HCT116 (cell line): ENCODE measurements at regions not wholly inside any gene's neighbourhood (a gene's known extent, or its start where the extent isn't known, plus 50 kb on each side); places are given as distances from the start of the nearest gene placed in this dataset.

ENCODE experiments used
- ATAC-seq: fragments of 200-7000 bp; cut with Tn5 transposase; 2 replicates; pipeline ENCODE4 v1.9.1; 2020; ENCODE audit warnings: mild to moderate bottlenecking, moderate library complexity
- BruUV-seq: library from RNA; stranded (reverse); fragments of 400-500 nt; replicated peaks from 2 replicates; lab custom pipeline; 2021; lab: Mats Ljungman, UMichigan
- CTCF ChIA-PET: fragments of 300-600 bp; sonication (Branson Sonifier 250); formaldehyde crosslinking; loops from one replicate; lab custom pipeline; 2021; ENCODE audit warnings: antibody characterized with exemption; lab: Charles Lee
- POLR2A ChIA-PET: fragments of 300-600, 350-600 bp; sonication (Branson Sonifier 250); formaldehyde crosslinking; loops from one replicate; lab custom pipeline; 2021; ENCODE audit warnings: antibody characterized with exemption; lab: Charles Lee
- RAD21 ChIA-PET, 2 experiments: fragments of 300-600 bp; sonication (Branson Sonifier 250); formaldehyde crosslinking; loops; one replicate each; lab custom pipeline; 2023; ENCODE audit warnings: low total read pairs in 2 of 2; ENCODE audit not compliant: uncharacterized antibody in 2 of 2, unreplicated experiment in 2 of 2, low non-redundant PET in 1 of 2; lab: Charles Lee
- DNase-seq: peaks from one replicate; pipeline ENCODE4 v3.0.0-alpha.2; 2010; ENCODE audit warnings: low read depth, low spot score
- H2AFZ ChIP-seq: fragments of 200-600 bp; shearing (Covaris generic), sonication (generic); 2 replicates; pipeline ENCODE4 v1.6.1; 2017; ENCODE audit warnings: low read depth, mixed run types, mixed read lengths, antibody characterized with exemption, low read length; ENCODE audit not compliant: poor library complexity, severe bottlenecking
- H3K27ac ChIP-seq: 2 replicates; pipeline ENCODE4 v1.5.1; 2012; ENCODE audit warnings: low read depth, low read length
- H3K27me3 ChIP-seq: fragments of 200-600 bp; sonication (generic); 2 replicates; pipeline ENCODE4 v1.6.1; 2016; ENCODE audit warnings: mixed run types, low read length, mixed read lengths; ENCODE audit not compliant: insufficient read depth
- H3K36me3 ChIP-seq, 2 experiments: fragments of 200-500 bp in 1 of 2; fragments of 200-600 bp in 1 of 2; sonication (Bioruptor generic) in 1 of 2; sonication (generic) in 1 of 2; 2 replicates each; pipeline versions ENCODE4 v1.5.1 to v1.6.1; 2014 to 2016; ENCODE audit warnings: low read length in 2 of 2, inconsistent platforms in 1 of 2, mixed read lengths in 1 of 2, mixed run types in 1 of 2; ENCODE audit not compliant: insufficient read depth in 2 of 2, control insufficient read depth in 1 of 2
- H3K4me1 ChIP-seq, 2 experiments: fragments of 200-600 bp in 1 of 2; sonication (generic) in 1 of 2; 2 replicates each; pipeline versions ENCODE4 v1.5.1 to v1.6.1; 2012 to 2017; ENCODE audit warnings: low read length in 2 of 2, inconsistent platforms in 1 of 2, mild to moderate bottlenecking in 1 of 2, mixed read lengths in 1 of 2, mixed run types in 1 of 2, moderate library complexity in 1 of 2; ENCODE audit not compliant: insufficient read depth in 2 of 2, control insufficient read depth in 1 of 2
- H3K4me2 ChIP-seq: fragments of 200-600 bp; sonication (generic); 2 replicates; pipeline ENCODE4 v1.6.1; 2017; ENCODE audit warnings: mixed run types, low read length, mixed read lengths
- H3K4me3 ChIP-seq, 2 experiments: fragments of 200-600 bp in 1 of 2; sonication (generic) in 1 of 2; replicated peaks in 1 of 2; 2 replicates each; pipeline ENCODE4 v1.5.1; 2011 to 2016; ENCODE audit warnings: low read length in 2 of 2, control low read depth in 1 of 2, low read depth in 1 of 2, mild to moderate bottlenecking in 1 of 2, mixed read lengths in 1 of 2, mixed run types in 1 of 2
- H3K79me2 ChIP-seq: fragments of 200-600 bp; sonication (generic); 2 replicates; pipeline ENCODE4 v1.6.1; 2017; ENCODE audit warnings: mild to moderate bottlenecking, mixed run types, low read length, moderate library complexity, mixed read lengths; ENCODE audit not compliant: insufficient read depth
- H3K9ac ChIP-seq: fragments of 200-600 bp; sonication (generic); 2 replicates; pipeline ENCODE4 v1.6.1; 2016; ENCODE audit warnings: low read length, mixed read lengths
- H3K9me2 ChIP-seq: fragments of 200-600 bp; sonication (generic), shearing (Covaris generic); 2 replicates; pipeline ENCODE4 v1.6.1; 2017; ENCODE audit warnings: mixed run types, mild to moderate bottlenecking, moderate library complexity; ENCODE audit not compliant: insufficient read depth
- H3K9me3 ChIP-seq, 2 experiments: fragments of 200-500 bp in 1 of 2; fragments of 200-600 bp in 1 of 2; sonication (Bioruptor generic) in 1 of 2; sonication (generic) in 1 of 2; 2 replicates each; pipeline ENCODE4 v1.6.1; 2014 to 2017; ENCODE audit warnings: low read length in 2 of 2, mixed read lengths in 2 of 2, inconsistent platforms in 1 of 2, low read depth in 1 of 2, mild to moderate bottlenecking in 1 of 2, mixed run types in 1 of 2, moderate library complexity in 1 of 2; ENCODE audit not compliant: control insufficient read depth in 1 of 2, insufficient read depth in 1 of 2
- H4K20me1 ChIP-seq: fragments of 200-600 bp; sonication (generic), shearing (Covaris generic); 2 replicates; pipeline ENCODE4 v1.6.1; 2017; ENCODE audit warnings: mixed run types, mild to moderate bottlenecking, moderate library complexity; ENCODE audit not compliant: insufficient read depth
- CBX3 ChIP-seq: IDR thresholded peaks from 2 replicates; pipeline ENCODE4 v1.6.1; 2012; ENCODE audit warnings: low read depth
- CTCF ChIP-seq, 3 experiments: fragments of 200-600 bp in 1 of 3; sonication (generic) in 1 of 3; IDR thresholded peaks in 2 of 3; conservative IDR thresholded peaks in 1 of 3; 2 replicates each; pipeline ENCODE4 v1.5.1; 2012 to 2017; ENCODE audit warnings: low read depth in 2 of 3, low read length in 2 of 3, antibody characterized with exemption in 1 of 3, borderline replicate concordance in 1 of 3, control low read depth in 1 of 3, mild to moderate bottlenecking in 1 of 3, mixed read lengths in 1 of 3, mixed run types in 1 of 3, moderate library complexity in 1 of 3; ENCODE audit not compliant: insufficient read depth in 1 of 3
- EGR1 ChIP-seq: IDR thresholded peaks from 2 replicates; pipeline ENCODE4 v1.6.1; 2012; ENCODE audit warnings: low read depth
- EZH2 ChIP-seq: fragments of 200-600 bp; sonication (generic); IDR thresholded peaks from 2 replicates; pipeline ENCODE4 v1.6.1; 2017; ENCODE audit warnings: antibody characterized with exemption, mixed run types
- RAD21 ChIP-seq: IDR thresholded peaks from 2 replicates; pipeline ENCODE4 v1.6.1; 2012; ENCODE audit warnings: low read depth, mild to moderate bottlenecking
- REST ChIP-seq: IDR thresholded peaks from 2 replicates; pipeline ENCODE4 v1.6.1; 2012; ENCODE audit warnings: low read depth
- TCF7L2 ChIP-seq: IDR thresholded peaks from 2 replicates; pipeline ENCODE4 v1.7.0; 2011; ENCODE audit warnings: borderline replicate concordance, inconsistent platforms; ENCODE audit not compliant: insufficient read depth, insufficient read length; ENCODE audit errors: extremely low read depth
- intact Hi-C: fragments of 100-400 bp; cut with micrococcal nuclease; formaldehyde crosslinking; loops from 2 replicates; pipeline ENCODE4 v1.10.0; 2022

GRCh38 chr21:35682904-35683549, 377.3 kb downstream of the SETD4 start (continued):
- TF ChIP-seq REST: no peak
- TF ChIP-seq, all 23 proteins: peak for 0

- no peak for TF ChIP-seq CTCF (IDR thresholded peaks at IDR 0.05 in 2 of 3, conservative IDR thresholded peaks at IDR 0.05 in 1 of 3; ENCODE audit: borderline replicate concordance in 1 of 3, insufficient read depth in 1 of 3, low read depth in 2 of 3, low read length in 2 of 3)
- no peak for TF ChIP-seq CBX3
- no peak for TF ChIP-seq RAD21
- no peak for TF ChIP-seq EGR1
- no peak for TF ChIP-seq EZH2
- TF ChIP-seq TCF7L2: no peak
- TF ChIP-seq, all 23 proteins: peak for 0
- Histone ChIP-seq H3K79me2 (no peaks in the 10 kb centered on the region), H3K4me3 (no peak overlapping the region), H3K9ac (no peak overlapping the region), H3K4me1 (no peaks in the 10 kb centered on the region), H3K9me2 (no peaks in the 10 kb centered on the region), H4K20me1 (no peaks in the 10 kb centered on the region), H2AFZ (no peak overlapping the region), H3K27ac (no peak overlapping the region), H3K27me3 (no peaks in the 10 kb centered on the region), H3K4me2 (no peak overlapping the region), H3K9me3 (no peaks in the 10 kb centered on the region), H3K36me3 (no peaks in the 10 kb centered on the region)
- no TSS peak for BruUV-seq
- ChIA-PET POLR2A (no interaction called here), CTCF (no interaction called here), RAD21 (no interaction called here)
- no peak for DNase-seq
- intact Hi-C loops: no loop called here
- ATAC-seq: no peak
Observed at GRCh38 chr21:35681946-35682345, 378.4 kb downstream of the SETD4 start.
